ENCODE measurements at regions not wholly inside any gene's neighbourhood (a gene's known extent, or its start where the extent isn't known, plus 50 kb on each side); places are given as distances from the start of the nearest gene placed in this dataset.

DNA sequence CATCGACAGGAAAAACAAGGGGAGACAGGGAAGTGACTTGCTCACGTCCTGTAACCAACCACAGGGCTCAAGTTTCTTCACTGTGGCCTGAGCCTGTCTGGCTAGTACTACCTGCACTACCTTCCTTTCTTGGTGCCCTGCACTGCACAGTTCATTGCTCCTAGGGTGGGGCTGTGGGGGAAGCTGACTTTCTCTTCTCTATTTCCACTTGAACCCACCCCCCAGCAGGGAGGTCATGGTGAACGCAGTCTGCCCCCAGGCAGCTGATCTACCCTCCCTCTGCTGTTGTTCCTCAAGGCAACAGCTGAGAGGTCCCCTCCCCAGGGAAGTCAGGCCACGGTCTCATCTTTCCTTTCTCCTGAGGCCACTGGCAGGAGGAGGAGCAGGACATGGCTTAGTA is 532.1 kb downstream of the SOX11 start:
- no peak overlapping the region for H3K4me3 ChIP-seq
- DNase-seq (no peak), ATAC-seq (no peak)
- H3K27me3 ChIP-seq: no peaks in the 10 kb centered on the region
- no peaks in the 10 kb centered on the region for H3K36me3 ChIP-seq
- no peaks in the 10 kb centered on the region for H3K9me3 ChIP-seq
- no peaks in the 10 kb centered on the region for H3K4me1 ChIP-seq
- intact Hi-C loops (cut with DNase I): no loop called here
- TF ChIP-seq, protein P1, sequence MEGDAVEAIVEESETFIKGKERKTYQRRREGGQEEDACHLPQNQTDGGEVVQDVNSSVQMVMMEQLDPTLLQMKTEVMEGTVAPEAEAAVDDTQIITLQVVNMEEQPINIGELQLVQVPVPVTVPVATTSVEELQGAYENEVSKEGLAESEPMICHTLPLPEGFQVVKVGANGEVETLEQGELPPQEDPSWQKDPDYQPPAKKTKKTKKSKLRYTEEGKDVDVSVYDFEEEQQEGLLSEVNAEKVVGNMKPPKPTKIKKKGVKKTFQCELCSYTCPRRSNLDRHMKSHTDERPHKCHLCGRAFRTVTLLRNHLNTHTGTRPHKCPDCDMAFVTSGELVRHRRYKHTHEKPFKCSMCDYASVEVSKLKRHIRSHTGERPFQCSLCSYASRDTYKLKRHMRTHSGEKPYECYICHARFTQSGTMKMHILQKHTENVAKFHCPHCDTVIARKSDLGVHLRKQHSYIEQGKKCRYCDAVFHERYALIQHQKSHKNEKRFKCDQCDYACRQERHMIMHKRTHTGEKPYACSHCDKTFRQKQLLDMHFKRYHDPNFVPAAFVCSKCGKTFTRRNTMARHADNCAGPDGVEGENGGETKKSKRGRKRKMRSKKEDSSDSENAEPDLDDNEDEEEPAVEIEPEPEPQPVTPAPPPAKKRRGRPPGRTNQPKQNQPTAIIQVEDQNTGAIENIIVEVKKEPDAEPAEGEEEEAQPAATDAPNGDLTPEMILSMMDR (IDR thresholded peaks at IDR 0.05): no peak
- H3K27ac ChIP-seq: no peak overlapping the region

DNA sequence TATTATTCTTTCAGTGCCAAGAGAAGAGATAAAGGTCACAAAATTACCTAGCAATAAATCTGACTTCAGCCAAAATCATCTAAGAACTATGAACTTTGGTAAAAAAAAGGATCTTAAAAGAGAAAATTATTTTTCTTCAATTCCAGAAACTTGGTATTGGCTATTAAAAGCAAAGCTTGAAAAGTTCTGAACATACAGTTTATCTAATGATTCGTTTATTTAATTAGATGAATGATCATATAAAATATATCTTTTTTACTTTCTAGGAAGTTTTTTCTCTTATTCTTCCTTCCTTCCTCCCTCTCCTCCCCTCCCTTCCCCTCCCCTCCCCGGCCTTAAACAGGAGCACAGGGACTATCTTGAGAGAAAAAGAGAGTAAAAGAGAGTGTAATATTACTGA is 536.1 kb downstream of the SOX11 start:
- Histone ChIP-seq H3K27ac (no peak overlapping the region), H3K36me3 (no peaks in the 10 kb centered on the region), H3K4me3 (no peak overlapping the region), H3K4me1 (no peaks in the 10 kb centered on the region), H3K27me3 (no peaks in the 10 kb centered on the region), H3K9me3 (no peaks in the 10 kb centered on the region)
- intact Hi-C loops (cut with DNase I): no loop called here
- ATAC-seq (no peak), DNase-seq (no peak)
- TF ChIP-seq, protein P1 (IDR thresholded peaks at IDR 0.05): no peak

DNA sequence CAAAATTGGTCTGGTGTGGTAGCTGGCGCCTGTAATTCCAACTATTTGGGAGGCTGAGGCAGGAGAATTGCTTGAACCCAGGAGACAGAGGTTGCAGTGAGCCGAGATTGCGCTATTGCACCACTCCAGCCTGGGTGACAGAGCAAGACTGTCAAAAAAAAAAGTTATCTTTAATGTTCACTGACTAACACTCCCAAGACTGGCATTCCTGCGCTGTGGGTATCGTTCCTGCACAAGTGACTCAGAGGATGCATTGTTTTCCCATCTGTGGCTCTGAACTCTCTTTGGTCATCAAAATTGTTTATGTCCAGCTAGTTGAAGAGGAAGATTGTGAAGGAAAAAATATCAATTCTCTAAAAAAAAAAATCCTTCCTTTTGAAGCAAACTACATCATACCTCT is 539.0 kb downstream of the SOX11 start:
- Histone ChIP-seq H3K9me3 (no peaks in the 10 kb centered on the region), H3K4me3 (no peak overlapping the region), H3K4me1 (no peaks in the 10 kb centered on the region), H3K27me3 (no peaks in the 10 kb centered on the region), H3K36me3 (no peaks in the 10 kb centered on the region), H3K27ac (no peak overlapping the region)
- ATAC-seq (no peak), DNase-seq (no peak)
- TF ChIP-seq, protein P1 (IDR thresholded peaks at IDR 0.05): no peak
- intact Hi-C loops (cut with DNase I): no loop called here

DNA sequence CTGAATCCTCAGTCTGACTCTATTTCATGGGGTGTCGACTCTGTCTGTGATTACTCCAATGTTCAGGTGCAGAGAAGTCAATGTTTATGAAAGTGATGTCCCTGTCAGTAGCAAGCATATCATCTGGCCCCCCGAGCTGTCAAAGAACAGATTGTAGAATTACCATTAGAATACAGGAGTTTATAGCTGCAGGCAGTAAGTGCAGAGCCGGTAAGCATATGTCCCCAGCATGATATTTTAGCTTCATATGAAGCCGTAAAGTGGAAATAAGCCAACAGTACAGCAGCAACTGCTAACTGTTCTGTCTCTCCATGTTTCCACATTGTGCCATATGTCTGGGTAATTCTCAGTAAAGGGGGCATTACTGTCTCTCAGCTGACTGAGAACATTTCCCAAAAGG is 541.8 kb downstream of the SOX11 start:
- Histone ChIP-seq H3K4me1 (no peaks in the 10 kb centered on the region), H3K27me3 (no peaks in the 10 kb centered on the region), H3K27ac (no peak overlapping the region), H3K4me3 (no peak overlapping the region), H3K36me3 (no peaks in the 10 kb centered on the region), H3K9me3 (no peaks in the 10 kb centered on the region)
- ATAC-seq (no peak), DNase-seq (no peak)
- TF ChIP-seq, protein P1 (IDR thresholded peaks at IDR 0.05): no peak
- intact Hi-C loops (cut with DNase I): no loop called here

DNA sequence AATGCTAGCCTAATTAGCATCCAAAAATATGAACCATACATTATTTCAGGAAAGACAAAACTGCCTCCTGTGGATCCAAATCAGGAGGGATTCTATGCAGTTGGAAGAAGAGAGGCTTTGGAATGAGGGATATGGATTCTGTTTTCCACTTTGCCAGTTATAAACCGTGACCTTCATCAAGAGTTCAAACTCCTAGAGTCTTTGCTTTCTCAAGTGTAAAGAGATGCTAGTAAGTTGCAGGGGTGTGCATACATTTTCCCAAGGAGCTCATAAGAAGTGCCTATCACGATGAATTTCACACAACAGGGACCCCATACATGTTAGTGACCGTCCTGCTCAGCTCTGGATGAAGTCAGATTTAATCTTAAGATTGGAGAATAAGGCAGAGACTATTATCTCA is 542.5 kb downstream of the SOX11 start:
- H3K4me3 ChIP-seq: no peak overlapping the region
- H3K27me3 ChIP-seq: no peaks in the 10 kb centered on the region
- no peaks in the 10 kb centered on the region for H3K36me3 ChIP-seq
- ATAC-seq (no peak), DNase-seq (no peak)
- TF ChIP-seq, protein P1 (IDR thresholded peaks at IDR 0.05): no peak
- H3K27ac ChIP-seq: no peak overlapping the region
- no peaks in the 10 kb centered on the region for H3K4me1 ChIP-seq
- intact Hi-C loops (cut with DNase I): no loop called here
- no peaks in the 10 kb centered on the region for H3K9me3 ChIP-seq

DNA sequence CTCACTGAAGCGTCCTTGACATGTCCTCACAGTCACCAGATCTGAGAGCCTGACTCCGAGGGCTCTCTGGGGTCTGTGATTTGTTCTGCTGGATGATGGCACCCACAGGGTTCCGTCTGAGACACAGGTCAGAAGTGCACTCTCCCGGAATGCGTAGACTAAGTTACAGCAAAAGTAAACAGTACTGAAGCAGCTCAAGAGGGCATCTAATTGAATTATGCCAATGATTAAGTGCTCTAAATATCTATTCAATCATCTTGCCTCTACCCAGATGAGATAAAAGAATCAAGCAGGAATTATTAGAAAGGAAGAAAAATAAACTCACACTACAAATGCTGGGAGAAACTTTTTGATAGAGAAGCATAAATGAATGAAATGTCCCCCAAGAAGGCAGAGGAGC is 544.1 kb downstream of the SOX11 start:
- DNase-seq (no peak), ATAC-seq (no peak)
- Histone ChIP-seq H3K36me3 (no peaks in the 10 kb centered on the region), H3K9me3 (no peaks in the 10 kb centered on the region), H3K4me3 (no peak overlapping the region), H3K4me1 (no peaks in the 10 kb centered on the region), H3K27ac (no peak overlapping the region), H3K27me3 (no peaks in the 10 kb centered on the region)
- TF ChIP-seq, protein P1 (IDR thresholded peaks at IDR 0.05): no peak
- intact Hi-C loops (cut with DNase I): no loop called here
